ENCODE measurements at regions not wholly inside any gene's neighbourhood (a gene's known extent, or its start where the extent isn't known, plus 50 kb on each side); places are given as distances from the start of the nearest gene placed in this dataset.

DNA sequence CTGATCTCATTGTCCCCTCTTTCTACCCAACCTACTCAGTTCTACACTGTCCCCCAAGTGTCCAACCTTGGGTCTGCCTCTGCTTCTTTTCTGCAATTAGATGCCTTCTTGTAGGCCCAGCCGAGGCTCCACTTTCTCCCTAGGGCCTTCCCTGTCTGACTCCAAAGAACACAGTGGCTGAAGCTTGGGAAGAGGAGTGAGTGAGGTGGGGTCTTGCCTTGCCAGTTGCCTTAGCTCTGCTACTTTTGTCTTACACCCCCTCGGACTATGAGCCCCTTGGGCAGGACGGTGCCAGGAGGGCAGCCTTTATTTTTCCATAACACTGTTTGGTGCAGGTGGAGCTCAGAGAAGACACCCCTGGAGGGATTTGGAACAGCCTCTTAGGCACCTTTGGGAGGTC lies 345.1 kb downstream of the CYP26B1 start:
- H3K4me2 ChIP-seq (ENCODE audit: low read depth, low read length, poor library complexity, severe bottlenecking) = no peak overlapping the region
- TF ChIP-seq EZH2phosphoT487 (conservative IDR thresholded peaks at IDR 0.05; ENCODE audit: low read length) = no peak
- TF ChIP-seq, protein P1, sequence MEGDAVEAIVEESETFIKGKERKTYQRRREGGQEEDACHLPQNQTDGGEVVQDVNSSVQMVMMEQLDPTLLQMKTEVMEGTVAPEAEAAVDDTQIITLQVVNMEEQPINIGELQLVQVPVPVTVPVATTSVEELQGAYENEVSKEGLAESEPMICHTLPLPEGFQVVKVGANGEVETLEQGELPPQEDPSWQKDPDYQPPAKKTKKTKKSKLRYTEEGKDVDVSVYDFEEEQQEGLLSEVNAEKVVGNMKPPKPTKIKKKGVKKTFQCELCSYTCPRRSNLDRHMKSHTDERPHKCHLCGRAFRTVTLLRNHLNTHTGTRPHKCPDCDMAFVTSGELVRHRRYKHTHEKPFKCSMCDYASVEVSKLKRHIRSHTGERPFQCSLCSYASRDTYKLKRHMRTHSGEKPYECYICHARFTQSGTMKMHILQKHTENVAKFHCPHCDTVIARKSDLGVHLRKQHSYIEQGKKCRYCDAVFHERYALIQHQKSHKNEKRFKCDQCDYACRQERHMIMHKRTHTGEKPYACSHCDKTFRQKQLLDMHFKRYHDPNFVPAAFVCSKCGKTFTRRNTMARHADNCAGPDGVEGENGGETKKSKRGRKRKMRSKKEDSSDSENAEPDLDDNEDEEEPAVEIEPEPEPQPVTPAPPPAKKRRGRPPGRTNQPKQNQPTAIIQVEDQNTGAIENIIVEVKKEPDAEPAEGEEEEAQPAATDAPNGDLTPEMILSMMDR (IDR thresholded peaks at IDR 0.05; ENCODE audit: insufficient read depth, low read length, poor library complexity, severe bottlenecking) = no peak
- no peaks in the 10 kb centered on the region for H3K79me2 ChIP-seq (ENCODE audit: insufficient read depth, low read length)
- no peaks in the 10 kb centered on the region for H3K27me3 ChIP-seq (ENCODE audit: low read length)
- H3K27ac ChIP-seq (ENCODE audit: low read depth, low read length) = no peak overlapping the region
- H3K9me3 ChIP-seq (ENCODE audit: insufficient read depth, low read length) = no peaks in the 10 kb centered on the region
- H3K4me3 ChIP-seq (ENCODE audit: insufficient read depth, low read length, poor library complexity, severe bottlenecking) = no peak overlapping the region
- H3F3A ChIP-seq (ENCODE audit: insufficient read depth) = no peaks in the 10 kb centered on the region
- no peaks in the 10 kb centered on the region for H4K20me1 ChIP-seq (ENCODE audit: low read depth, low read length)
- no peaks in the 10 kb centered on the region for H3K9me2 ChIP-seq (replicated peaks; ENCODE audit: insufficient read depth, low read length)
- H3K36me3 ChIP-seq (ENCODE audit: low read length) = no peaks in the 10 kb centered on the region
- H2AFZ ChIP-seq (ENCODE audit: low read depth, low read length, severe bottlenecking) = no peak overlapping the region
- no peak overlapping the region for H3K9ac ChIP-seq (ENCODE audit: low read length)

DNA sequence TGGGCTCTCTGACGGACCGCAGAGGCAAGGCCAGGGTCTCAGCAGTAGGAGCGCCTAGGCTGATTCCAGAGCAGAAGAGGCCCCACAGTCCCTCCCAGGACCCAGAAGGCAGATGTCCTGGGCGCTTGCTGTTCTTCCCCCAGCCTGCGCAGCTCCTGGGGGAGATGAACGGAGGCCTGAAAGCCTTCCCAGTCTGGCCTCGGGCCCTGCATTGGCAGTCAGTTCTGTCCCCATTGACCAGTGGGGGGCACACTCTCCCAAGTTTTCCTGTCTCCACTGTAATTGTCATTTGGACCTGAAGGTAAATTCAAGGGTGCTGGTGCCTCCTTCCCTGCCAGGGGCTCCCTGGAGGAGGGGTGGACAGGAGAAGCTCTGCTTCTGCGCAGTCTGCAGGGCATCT lies 345.7 kb downstream of the CYP26B1 start:
- Histone ChIP-seq H2AFZ (ENCODE audit: low read depth, low read length, severe bottlenecking) (no peak overlapping the region), H3K27ac (ENCODE audit: low read depth, low read length) (no peak overlapping the region), H3K9ac (ENCODE audit: low read length) (no peak overlapping the region), H3K27me3 (ENCODE audit: low read length) (no peaks in the 10 kb centered on the region), H3K36me3 (ENCODE audit: low read length) (no peaks in the 10 kb centered on the region), H3K4me2 (ENCODE audit: low read depth, low read length, poor library complexity, severe bottlenecking) (no peak overlapping the region), H4K20me1 (ENCODE audit: low read depth, low read length) (no peaks in the 10 kb centered on the region), H3K9me3 (ENCODE audit: insufficient read depth, low read length) (no peaks in the 10 kb centered on the region), H3K4me3 (ENCODE audit: insufficient read depth, low read length, poor library complexity, severe bottlenecking) (no peak overlapping the region), H3K79me2 (ENCODE audit: insufficient read depth, low read length) (no peaks in the 10 kb centered on the region), H3F3A (ENCODE audit: insufficient read depth) (no peaks in the 10 kb centered on the region), H3K9me2 (replicated peaks; ENCODE audit: insufficient read depth, low read length) (no peaks in the 10 kb centered on the region)
- no peak for TF ChIP-seq EZH2phosphoT487 (conservative IDR thresholded peaks at IDR 0.05; ENCODE audit: low read length)
- TF ChIP-seq, protein P1 (IDR thresholded peaks at IDR 0.05; ENCODE audit: insufficient read depth, low read length, poor library complexity, severe bottlenecking) = no peak

DNA sequence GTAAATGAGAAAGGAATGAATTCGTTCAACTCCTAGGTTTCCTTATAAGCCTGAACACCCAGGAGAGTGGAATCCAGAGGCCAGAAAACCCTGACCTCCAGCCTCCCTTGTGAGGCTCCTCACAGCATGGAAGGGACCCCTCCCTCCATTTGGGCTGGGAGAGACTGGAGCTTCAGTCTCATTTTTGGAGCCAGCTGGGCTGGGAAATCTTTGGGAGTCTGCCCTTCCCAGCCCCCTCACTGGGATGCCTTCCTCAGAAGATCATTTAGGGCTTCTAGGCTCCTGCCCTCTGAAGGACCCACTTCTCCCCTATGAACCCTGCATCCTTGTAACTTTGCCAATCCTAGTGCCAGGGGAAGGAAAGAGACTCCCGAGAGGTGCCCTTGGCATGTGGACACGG lies 346.1 kb downstream of the CYP26B1 start:
- Histone ChIP-seq H3K27me3 (ENCODE audit: low read length) (no peaks in the 10 kb centered on the region), H3K36me3 (ENCODE audit: low read length) (no peaks in the 10 kb centered on the region), H3K9me3 (ENCODE audit: insufficient read depth, low read length) (no peaks in the 10 kb centered on the region), H2AFZ (ENCODE audit: low read depth, low read length, severe bottlenecking) (no peak overlapping the region), H3K79me2 (ENCODE audit: insufficient read depth, low read length) (no peaks in the 10 kb centered on the region), H4K20me1 (ENCODE audit: low read depth, low read length) (no peaks in the 10 kb centered on the region), H3K27ac (ENCODE audit: low read depth, low read length) (no peak overlapping the region), H3K4me3 (ENCODE audit: insufficient read depth, low read length, poor library complexity, severe bottlenecking) (no peak overlapping the region), H3F3A (ENCODE audit: insufficient read depth) (no peaks in the 10 kb centered on the region), H3K9me2 (replicated peaks; ENCODE audit: insufficient read depth, low read length) (no peaks in the 10 kb centered on the region), H3K9ac (ENCODE audit: low read length) (no peak overlapping the region), H3K4me2 (ENCODE audit: low read depth, low read length, poor library complexity, severe bottlenecking) (no peak overlapping the region)
- TF ChIP-seq, protein P1 (IDR thresholded peaks at IDR 0.05; ENCODE audit: insufficient read depth, low read length, poor library complexity, severe bottlenecking) = no peak
- TF ChIP-seq EZH2phosphoT487 (conservative IDR thresholded peaks at IDR 0.05; ENCODE audit: low read length) = no peak
